ENCODE measurements at regions not wholly inside any gene's neighbourhood (a gene's known extent, or its start where the extent isn't known, plus 50 kb on each side); places are given as distances from the start of the nearest gene placed in this dataset.
"Not testable (repeated sequence)": the region's sequence is repeated elsewhere in the genome, so short reads cannot be mapped to it uniquely, and the experiment has no call there.

DNA sequence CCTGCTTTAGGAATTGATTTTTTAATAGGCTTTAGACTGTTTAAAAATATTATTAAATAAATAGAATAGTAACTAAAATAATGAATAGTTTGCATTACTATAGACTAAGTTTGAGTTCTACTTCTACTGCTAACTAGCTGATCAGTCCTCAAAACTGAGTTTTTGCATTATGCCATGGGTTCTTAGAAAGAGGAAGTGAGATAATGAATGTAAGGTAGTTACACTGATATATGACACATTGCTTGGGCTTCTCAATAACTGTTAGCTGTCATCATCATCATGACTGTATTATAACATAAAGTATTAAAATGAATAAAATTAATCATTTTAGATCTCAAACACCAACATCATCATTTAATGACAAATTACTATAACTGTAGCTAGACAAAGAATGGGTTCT lies 949.7 kb downstream of the TRHDE start:
- in situ Hi-C loops (cut with HindIII; ENCODE audit: low sequenced_read_pairs) = no loop called here
- no peak for TF ChIP-seq CTCF (IDR thresholded peaks at IDR 0.05; ENCODE audit: low read depth, low read length, missing control alignments)
- DNase-seq (ENCODE audit: low read depth) = no peak
- no peak overlapping the region for H3K4me3 ChIP-seq (ENCODE audit: low read depth, low read length)

- TF ChIP-seq CTCF (IDR thresholded peaks at IDR 0.05; ENCODE audit: low read depth, low read length, missing control alignments) = no peak
- in situ Hi-C loops (cut with HindIII; ENCODE audit: low sequenced_read_pairs) = no loop called here
- H3K4me3 ChIP-seq (ENCODE audit: low read depth, low read length) = no peak overlapping the region
- DNase-seq (ENCODE audit: low read depth) = no peak
Measured at GRCh38 chr12:73225371-73225937, 953.3 kb downstream of the TRHDE start.

- no peak for DNase-seq (ENCODE audit: low read depth)
- H3K4me3 ChIP-seq (ENCODE audit: low read depth, low read length) = no peak overlapping the region
- TF ChIP-seq CTCF (IDR thresholded peaks at IDR 0.05; ENCODE audit: low read depth, low read length, missing control alignments) = no peak
- in situ Hi-C loops (cut with HindIII; ENCODE audit: low sequenced_read_pairs) = no loop called here
Measured at GRCh38 chr12:73225941-73226340, 953.8 kb downstream of the TRHDE start.

GRCh38 chr12:73226593-73226992 lies 954.4 kb downstream of the TRHDE start:
- in situ Hi-C loops (cut with HindIII; ENCODE audit: low sequenced_read_pairs) = no loop called here
- H3K4me3 ChIP-seq (ENCODE audit: low read depth, low read length) = no peak overlapping the region
- TF ChIP-seq CTCF (IDR thresholded peaks at IDR 0.05; ENCODE audit: low read depth, low read length, missing control alignments) = no peak
- no peak for DNase-seq (ENCODE audit: low read depth)

- H3K4me3 ChIP-seq (ENCODE audit: low read depth, low read length); DNase-seq (ENCODE audit: low read depth); in situ Hi-C loops (cut with HindIII; ENCODE audit: low sequenced_read_pairs): not testable (repeated sequence)
Measured at GRCh38 chr12:73228828-73229227, 956.7 kb downstream of the TRHDE start.

DNA sequence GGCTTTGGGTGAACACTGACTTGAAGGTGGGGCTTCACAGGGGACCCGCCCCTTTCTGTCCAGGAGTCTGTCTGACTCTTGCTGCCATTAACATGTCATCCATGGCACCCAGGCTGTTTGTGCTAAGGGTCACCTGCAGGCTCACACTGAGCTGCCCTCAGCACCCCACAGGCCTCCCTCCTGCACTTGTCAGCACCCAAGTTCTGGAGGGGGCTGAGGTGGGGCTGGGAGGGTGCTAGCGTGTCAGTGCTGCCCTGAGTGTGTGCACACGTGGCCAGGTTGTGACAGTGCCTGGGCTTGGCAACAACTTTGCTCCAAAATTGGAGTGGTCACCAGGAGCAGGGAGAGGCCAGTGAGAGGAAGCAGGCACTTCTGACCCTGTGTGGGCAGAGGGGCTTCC lies 963.2 kb downstream of the TRHDE start:
- in situ Hi-C loops (cut with HindIII; ENCODE audit: low sequenced_read_pairs) = no loop called here
- no peak for DNase-seq (ENCODE audit: low read depth)
- TF ChIP-seq CTCF (IDR thresholded peaks at IDR 0.05; ENCODE audit: low read depth, low read length, missing control alignments) = no peak
- no peak overlapping the region for H3K4me3 ChIP-seq (ENCODE audit: low read depth, low read length)

DNA sequence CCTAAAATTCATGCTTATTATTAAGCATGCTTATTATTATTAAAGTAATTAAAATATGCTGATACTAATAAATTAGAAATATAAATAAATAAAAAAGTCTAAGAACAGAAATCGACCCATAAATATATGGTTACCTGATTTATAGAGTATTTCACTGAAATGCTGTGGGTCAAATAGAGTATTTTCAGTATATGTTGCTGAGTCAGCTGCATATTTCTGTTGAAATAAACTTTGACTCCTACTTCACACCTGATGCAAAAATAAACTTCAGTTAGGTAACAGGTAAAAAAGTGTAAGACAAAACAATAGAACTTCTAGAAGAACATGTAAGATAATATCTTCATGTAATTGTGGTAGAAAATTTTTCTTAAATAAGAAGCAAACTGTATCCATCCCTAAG lies 967.9 kb downstream of the TRHDE start:
- no peak overlapping the region for H3K4me3 ChIP-seq (ENCODE audit: low read depth, low read length)
- no peak for TF ChIP-seq CTCF (IDR thresholded peaks at IDR 0.05; ENCODE audit: low read depth, low read length, missing control alignments)
- in situ Hi-C loops (cut with HindIII; ENCODE audit: low sequenced_read_pairs) = no loop called here
- DNase-seq (ENCODE audit: low read depth) = no peak
